ENCODE measurements at regions not wholly inside any gene's neighbourhood (a gene's known extent, or its start where the extent isn't known, plus 50 kb on each side); places are given as distances from the start of the nearest gene placed in this dataset.

DNA sequence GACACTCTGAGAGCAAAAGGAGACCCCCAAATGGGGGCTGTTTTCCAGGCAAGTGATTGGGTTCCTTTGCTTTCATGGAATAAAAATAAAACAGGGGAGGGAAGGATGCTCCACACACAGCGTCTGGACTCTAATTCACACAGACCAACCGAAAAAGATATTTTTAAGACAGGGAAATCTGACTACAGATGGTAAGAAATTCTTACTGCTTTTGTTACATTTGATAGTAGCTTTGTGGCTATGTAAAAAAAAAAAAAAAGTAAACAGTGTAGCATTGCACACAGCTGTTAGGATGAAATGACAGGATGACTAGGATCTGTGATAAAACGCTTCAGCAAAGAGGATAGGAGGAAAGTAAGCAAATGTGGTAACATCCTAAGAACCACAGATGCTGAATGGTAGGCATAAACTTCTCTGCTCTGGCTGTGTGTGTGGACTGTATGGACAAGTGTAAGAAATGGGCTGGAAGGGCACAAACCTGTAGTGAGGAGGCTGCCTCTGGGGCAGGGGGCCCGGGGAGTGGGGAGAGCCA is 207.6 kb downstream of the ANAPC1 start:
- no peak for DNase-seq

DNA sequence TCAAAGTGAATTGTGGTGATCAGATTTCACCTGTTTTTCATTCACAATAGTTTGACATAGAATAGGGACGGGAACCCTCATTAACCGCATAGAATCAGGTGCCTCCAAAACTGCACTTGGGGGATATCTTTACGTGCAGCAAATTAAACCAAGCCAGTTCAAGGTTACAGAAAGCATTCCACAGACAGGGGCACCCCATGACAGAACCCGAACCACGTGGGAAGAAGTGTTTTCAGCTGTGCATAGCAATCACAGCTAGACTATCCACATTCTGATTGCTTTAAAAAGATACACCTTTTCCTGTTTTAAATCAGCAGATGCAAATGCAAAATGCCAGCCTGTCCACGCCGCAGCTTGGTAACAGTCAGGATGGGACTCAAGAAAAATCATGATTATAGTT is 205.8 kb downstream of the ANAPC1 start:
- DNase-seq = no peak

DNA sequence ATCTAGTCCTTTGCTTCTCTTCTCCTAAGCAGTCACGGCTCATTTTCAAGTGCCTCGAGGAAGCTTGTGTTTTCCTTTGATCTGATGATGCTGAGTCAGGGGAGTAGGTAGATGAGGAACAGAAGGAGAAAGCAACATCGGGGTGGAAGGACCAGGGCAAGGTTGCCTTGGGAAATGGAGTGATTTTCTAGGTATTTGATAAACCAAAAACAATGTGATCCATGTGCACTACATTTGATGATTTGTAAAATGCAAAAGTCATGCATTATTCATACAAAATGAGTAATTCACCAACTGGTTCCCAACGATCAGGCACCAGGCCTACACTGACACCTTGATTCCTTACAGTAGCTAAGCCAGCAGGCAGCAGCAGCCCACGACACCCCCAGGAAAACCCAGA is 205.3 kb downstream of the ANAPC1 start:
- no peak for DNase-seq

DNA sequence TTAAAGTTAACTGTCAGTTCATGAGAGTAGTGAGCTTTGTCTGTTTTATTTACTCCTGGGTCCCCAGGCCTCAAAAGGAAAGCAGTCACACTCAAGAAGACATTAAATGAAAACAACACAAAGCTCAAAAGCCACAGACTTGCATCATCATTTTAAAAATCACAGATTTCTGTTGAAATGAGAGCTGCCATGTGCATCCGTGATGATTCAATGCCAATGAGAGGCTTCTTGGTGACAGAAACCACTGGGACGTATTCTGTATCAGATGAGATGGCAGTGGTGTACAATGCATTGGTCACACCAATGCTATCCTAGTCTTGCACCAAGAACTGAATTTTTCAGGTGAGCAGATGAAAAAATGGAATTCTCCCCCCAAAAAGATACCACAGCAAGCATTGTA is 204.8 kb downstream of the ANAPC1 start:
- no peak for DNase-seq

DNA sequence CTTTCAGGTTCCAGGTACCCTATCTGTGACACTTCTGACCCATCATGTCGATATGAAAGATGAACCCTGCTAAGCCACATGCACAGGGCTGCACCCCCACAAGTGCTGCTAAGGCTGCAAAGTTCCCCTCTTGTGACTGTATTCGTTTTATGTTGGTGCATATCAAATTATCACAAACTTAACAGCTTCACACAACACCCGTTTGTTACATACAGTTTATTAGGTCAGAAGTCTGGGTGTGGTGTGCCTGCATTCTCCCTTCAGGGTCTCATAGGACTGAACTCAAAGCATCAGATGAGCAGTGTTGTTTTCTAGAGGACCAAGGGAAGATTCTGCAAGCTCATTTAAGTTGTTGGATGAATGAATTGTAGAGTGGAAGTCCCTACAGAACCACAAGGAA is 199.4 kb downstream of the ANAPC1 start:
- DNase-seq = no peak

DNA sequence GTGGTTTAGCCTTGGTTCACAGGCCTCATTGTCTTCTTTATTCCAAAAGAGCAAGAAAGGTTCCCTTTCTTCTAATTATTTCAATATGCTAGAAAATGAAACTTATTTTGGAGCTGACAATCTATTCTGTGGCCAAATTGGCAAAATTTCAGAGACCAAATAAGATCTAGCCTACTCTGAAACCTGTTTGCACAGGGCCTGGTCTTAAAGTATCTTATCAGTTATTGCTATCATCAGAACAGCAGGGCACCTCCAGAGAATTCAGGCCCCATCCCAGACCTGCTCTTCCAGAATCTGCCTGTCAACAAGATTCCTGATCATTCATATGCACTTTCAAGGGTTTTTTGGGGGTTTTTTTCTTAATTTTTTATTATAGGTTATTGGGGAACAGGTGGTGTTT is 198.7 kb downstream of the ANAPC1 start:
- DNase-seq = no peak

DNA sequence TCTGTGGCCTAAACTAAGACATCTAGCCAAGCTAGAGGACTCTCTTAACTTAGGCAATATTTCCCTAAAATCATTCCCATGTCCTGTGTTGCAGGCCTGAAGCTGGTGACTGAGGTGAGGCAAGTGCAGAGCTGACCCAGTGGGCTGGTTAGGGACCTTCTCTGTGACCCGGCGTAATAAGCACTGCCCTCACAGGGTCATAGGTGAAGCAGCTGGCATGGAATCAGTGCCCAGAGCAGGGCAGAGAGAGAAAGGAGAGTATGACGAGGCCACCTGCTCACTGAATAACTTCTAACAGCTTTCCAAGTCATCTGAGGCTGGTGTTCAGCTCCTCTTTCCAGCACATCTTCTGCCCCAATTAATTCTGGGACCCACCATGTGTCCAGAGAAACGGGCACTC is 197.0 kb downstream of the ANAPC1 start:
- no peak for DNase-seq

DNA sequence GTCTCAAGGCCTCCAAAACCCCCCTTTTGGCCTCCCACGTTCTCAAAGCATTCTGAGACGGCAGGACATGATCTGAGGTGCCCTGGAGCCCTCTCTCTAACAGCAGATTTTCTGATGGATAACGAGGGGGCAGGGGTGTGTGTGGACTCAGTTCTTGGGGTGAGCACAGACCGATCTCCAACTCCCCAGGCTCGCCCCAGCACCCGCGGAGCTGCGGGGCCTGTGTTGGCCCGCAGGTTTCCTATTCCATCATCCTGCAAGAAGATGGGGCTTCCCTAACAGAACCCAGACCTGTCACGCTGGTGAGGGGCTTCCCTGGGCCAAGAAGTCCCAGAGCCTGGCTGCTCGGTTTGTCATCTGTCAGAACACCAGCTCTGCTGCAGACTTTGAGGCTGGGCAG is 196.1 kb downstream of the ANAPC1 start:
- DNase-seq = no peak

DNA sequence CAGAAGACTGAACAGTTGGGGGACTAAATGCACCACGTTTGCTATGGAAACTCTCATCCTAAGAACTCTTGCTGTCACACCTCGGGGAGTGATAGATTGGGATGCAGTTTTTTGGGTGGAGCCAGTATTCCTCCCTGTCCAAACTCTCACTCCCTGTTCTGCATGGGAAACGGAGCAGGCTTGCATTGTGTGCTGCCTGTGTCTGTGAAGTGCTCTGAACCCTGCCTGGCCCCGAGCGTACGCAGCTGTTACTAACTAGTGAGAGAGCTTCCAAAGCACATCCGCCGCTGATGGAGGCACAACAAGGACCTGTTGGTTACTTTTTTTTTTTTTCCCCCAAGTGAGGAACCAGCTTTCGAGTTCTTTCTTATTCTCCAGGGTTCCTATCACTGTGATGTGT is 195.5 kb downstream of the ANAPC1 start:
- DNase-seq = no peak

DNA sequence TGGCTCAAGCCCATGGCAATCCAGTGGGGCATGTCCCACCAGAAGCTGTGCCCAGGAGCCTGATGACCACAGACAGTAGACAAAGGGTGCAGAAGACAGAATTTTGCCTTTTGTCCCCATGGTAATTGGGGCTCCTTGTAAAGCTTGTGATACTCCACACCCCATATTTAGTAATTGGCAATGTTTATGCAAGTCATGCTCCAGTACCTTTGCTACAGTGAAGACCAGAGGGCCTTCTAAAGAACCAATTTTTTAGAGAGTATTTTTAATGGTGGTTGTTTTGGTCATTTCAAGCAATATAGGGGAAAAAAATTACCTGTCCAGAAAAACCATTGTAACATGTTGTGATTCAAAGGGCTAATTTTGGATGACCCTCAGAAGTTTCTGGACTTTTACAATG is 194.8 kb downstream of the ANAPC1 start:
- DNase-seq = no peak

DNA sequence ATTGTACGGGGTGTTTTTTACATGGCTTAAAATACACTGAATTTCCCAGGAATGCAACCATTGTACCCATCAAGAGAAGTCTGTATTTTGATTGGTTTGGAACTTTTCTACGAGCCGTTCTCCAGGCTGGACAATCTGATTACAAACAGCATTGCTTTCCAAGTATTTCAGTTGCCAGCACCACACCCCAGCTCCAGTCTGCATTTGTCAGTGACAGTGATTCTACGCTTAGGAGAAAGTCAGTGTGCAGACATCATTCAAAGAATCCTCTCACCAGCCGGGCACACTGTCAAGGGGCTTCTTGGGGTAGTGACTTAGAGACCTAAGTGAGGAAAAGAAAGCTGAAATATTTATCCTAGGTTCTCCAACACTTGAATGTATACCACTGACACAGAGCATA is 194.1 kb downstream of the ANAPC1 start:
- DNase-seq = no peak

DNA sequence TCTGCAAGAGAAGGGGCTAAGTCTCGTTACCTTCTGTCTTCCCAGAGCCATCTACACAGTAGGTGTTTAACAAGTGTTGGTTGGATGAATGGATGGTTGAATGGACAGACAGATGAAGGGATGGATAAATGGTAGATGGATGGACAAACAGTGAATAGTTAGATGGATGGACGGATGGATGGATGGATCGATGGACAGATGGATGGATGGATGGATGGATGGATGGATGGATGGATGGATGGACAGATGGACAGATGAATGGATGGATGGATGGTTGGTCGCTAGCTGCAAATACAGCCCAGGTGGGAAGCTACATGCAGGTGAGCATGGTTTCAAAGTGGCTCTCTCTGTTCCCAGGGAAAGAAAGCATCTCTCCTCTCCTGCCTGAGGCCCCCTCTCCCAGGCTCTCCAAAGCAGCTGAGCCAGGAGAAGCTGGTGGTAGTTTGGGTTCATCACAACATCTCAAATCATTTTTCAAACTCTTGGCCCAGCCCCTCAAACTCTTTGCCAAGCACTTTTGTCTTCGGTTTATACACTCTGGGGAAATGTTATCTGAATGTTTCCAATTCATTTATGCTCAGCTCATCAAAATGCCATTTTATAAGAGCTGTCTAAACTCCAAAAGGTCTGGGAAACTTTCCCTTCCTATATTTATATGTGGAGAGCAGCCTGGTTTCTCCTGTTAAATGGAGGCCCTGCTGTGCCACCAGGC is 192.7 kb downstream of the ANAPC1 start:
- DNase-seq = no peak

DNA sequence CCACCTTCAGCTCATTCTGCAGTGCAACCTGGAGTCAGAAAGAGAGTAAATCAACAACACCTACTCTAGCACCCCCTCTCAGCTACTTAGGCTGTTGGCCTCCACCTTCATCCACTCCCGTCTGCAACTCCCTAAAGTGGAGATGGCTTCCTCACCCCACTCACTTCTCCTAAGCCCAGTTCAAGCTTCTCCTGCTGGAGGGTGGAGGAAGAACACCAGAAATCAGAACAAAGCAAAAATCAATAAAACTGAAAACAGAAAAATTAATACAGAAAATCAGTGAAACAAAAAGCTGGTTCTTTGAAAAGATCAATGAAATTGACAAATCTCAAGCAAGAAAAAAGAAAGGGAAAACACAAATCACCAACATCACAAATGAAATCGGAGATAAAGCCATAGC is 191.7 kb downstream of the ANAPC1 start:
- DNase-seq = no peak

DNA sequence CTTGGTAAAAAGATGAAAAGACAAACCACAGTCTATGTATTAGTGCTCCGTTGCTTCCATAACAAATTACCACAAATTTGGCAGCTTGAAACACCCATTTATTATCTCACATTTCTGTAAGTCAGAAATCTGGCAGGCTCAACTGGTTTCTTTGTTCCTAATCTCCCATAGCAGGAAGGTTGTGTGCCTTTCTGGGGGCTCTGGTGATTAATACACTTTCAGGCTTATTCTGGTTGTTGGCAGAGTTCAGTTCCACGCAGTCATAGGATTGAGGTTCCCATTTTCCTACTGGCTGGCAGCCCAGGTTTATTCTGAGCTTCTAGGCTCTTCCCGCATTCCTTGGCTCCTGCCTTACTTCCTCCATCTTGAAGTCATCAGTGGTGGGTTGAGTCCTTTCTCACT is 189.3 kb downstream of the ANAPC1 start:
- no peak for DNase-seq

DNA sequence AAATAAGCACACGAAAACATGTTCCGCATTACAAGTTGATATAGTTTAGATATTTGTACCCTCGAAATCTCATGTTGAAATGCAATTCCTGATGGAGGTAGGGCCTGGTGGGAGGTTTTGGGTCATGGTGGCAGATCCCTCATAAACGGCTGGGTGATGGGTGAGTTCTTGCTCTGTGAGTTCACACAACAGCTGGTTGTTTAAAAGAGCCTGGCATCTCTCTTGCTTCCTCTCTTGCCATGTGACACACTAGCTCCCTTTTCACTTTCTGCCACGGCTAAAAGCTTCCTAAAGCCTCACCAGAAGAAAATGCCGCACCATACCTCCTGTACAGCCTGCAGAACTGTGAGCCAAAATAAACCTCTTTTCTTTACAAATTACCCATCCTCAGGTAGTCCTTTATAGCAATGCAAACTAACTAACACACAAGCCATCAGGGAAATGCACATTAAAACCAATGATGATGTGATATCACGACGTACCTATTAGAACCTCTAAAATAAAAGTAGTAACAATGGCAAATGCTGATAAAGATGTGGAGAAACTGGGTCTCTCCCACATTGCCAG is 188.5 kb downstream of the ANAPC1 start:
- DNase-seq = no peak

DNA sequence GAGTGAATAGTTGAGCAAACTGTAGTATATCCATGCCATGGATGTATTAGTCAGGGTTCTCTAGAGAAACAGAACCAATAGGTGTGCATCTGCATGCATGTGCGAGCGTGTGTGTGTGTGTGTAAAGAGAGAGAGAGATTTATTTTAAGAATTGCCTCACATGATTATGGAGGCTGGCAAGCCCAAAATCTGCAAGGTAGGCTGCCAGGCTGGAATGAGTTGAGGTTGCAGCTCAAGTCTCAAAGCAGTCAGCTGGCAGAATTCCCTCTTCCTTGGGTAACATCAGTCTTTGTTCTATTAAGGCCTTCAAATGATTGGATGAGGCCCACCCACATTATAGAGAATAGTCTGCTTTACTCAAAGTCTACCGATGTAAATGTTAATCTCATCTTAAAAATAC is 187.8 kb downstream of the ANAPC1 start:
- no peak for DNase-seq

DNA sequence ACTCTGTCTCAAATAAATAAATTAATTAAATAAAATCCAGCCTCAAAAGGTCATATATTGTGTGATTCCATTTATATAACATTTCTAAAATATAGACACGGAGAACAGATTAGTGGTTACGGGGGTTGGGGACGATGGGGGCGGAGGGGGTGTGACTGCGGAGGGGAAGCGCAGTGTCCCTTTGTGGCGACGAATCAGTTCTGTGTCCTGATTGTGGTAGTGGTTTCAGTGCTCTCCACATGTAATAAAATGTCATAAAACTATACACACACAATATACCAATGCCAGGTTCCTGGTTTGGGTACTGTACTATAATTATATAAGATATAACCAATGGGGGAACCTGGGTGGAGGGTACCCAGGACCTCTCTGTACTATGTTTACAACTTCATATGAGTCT is 186.4 kb downstream of the ANAPC1 start:
- no peak for DNase-seq

DNA sequence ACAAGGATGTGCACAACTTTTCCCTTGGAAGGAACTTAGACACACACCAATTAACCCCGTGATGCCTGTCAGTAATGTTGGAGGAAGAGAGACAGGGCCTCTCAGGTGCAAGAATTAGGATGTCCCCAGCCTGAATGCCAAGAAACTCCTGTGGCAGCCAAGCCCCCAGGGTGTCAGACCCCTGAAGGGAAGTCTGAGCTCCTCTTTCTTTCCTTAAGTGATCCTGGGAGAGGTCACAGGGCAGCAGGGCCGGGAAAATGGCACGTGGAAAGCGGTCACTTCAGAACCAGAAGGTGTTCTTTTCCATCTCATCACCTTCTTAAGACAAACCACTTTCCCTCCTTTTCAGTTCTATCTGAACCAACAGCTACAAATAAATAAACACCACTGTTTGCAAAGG is 185.9 kb downstream of the ANAPC1 start:
- no peak for DNase-seq

DNA sequence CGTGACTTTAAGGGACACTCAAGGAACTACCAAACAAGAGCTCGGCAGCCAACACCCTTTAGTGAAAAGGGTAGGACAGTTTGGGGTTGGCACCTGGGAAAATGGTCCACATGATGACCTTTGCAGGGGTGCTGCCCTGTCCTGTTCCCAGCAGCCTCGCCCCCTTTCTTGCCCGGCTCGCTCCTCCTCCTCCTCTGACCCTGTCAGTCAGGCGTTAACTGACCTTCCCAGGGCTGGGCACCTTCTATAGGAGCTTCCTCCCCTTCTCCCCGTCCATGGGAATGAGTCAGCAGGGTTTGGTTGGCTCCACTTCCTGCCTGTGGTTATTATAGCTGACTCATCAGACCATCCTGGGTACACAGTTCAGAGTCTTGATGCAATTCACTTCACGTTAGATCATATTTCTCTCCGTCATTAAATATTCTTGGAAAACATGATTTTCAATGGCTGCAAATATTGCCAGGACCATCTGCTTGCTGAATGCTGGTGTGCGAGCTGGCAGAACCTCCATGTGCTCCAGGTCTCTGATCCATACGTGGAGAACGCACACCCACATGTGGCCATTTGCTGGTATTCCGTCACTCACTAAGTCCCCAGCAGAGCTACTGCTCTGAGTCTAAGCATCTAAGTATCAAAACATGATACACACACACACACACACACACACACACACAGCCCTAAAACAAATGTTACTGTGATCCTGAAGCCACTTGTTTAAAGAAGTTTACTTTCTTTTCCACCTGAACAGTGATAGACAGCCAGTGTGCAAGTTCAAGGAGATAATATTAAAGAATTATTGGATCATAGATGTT is 185.0 kb downstream of the ANAPC1 start:
- DNase-seq = peak; percentile 30

DNA sequence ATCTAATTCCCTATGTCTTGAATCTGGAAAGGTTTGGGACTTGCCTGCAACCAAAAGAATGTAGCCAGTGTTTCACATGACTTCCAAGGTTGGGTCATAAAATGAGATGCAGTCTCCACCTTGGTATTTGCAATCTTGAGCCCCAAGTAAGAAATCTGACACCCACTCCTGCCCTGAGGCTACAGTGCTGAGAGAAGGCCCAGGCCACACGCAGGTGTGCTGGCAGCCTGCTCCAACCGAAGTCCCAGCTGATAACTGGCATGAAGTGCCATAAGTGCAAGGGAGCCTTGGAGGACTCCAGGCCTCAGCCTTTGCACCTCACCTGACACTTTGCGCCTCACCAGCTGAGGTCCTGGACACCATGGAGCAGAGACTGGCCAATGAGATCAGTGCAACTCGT is 182.7 kb downstream of the ANAPC1 start:
- DNase-seq = no peak

DNA sequence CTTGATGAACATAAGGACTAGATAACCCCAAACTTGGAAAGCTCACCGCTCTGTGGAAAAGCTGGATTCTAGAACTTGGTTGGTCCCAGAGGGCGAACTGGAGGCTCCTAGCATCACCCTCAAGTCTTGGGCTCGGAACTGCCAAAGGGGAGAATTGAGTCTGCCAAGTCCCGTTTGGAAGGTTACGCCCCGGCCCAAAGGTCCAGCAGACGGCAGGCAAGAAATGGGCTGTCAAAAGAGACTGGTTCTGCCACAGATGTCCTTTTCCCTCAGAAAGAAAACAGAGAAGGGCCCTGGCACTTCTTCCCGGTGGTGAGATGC is 182.2 kb downstream of the ANAPC1 start:
- no peak for DNase-seq

DNA sequence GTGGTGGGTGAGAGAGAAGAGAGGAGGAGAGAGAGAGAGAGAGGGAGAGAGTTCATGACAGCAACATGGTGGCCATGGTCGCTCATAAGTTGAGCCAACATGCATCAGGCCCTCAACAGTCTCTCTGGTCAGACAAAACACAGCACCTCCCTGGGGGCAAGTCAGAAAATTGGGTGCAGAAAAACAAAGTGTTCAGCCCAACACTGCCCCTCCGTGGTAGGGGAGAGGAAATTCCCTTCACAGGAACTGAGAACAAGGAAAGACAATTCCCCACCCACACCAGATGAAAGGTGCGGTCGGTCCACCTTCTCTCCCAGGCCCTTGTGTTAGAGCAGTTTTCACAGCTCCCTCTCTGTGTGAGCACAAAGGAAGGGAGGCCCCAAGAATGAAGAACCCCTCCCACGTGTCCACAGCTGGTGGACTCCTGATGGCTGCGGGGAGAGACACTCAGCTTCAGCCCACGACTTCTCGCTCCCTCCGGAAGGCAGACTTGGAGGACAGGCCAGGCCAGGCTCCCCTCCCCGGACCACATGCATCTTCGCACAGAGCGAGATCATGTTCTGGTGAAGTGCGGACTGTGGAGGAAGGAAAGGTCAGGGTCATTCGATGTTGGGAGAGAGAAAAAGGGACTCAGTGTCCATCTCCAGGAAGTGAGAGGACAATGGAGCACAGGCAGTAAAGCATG is 181.7 kb downstream of the ANAPC1 start:
- DNase-seq = peak; percentile 30

DNA sequence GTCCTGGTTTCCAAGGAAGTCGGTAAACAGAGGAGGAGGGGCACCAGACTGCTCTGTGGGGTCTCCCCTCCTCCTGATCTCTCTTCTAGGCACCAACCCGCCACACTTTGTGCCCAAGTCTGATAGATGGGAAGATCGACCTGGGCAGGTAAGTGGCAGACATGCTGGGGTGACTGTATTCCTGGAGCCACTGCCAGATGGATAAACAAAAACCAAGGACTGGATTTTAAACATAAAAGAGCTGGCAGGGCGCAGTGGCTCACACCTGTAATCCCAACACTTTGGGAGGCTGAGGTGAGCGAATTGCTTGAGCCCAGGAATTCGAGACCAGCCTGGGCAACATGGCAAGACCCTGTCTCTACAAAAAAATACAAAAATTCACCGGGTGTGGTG is 181.2 kb downstream of the ANAPC1 start:
- DNase-seq = no peak

DNA sequence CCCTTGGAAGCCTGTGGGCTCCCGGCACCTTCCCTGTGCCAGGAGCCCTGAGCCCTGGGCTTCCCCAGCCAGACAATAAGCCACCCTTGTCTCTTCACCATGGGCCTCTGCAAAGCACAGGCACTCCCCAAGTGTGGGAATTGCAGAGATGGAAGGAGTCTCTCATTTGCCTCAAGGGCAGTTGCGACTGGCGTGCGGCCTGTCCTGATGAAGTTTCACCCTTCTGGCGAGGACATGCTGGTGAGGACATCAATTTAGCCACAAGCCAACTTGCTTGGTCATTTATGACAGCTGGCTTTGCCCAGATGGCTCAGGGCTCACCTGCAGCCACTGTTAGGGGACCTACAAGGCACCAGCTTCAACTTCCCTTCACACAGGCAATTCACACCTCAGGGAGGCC is 180.2 kb downstream of the ANAPC1 start:
- DNase-seq = no peak

Data from activated T-cell treated with anti-CD3 and anti-CD28 coated beads, Interleukin-2, amount 50 U/mL, for 1 hour (primary cell).